ENCODE measurements at regions not wholly inside any gene's neighbourhood (a gene's known extent, or its start where the extent isn't known, plus 50 kb on each side); places are given as distances from the start of the nearest gene placed in this dataset.

GRCh38 chr12:59972905-59973304 lies 377.1 kb downstream of the SLC16A7 start:
- POLR2A ChIA-PET: no interaction called here
- ATAC-seq: no peak
- no peak for DNase-seq (ENCODE audit: extremely low read depth in 1 of 4, low spot score in 3 of 4)

More at GRCh38 chr12:59972905-59973304, 377.1 kb downstream of the SLC16A7 start:
- H3K9ac ChIP-seq (ENCODE audit: insufficient read depth in 1 of 2, low read depth in 2 of 2, low read length in 2 of 2): no peak overlapping the region
- intact Hi-C loops (cut with micrococcal nuclease): no loop called here
- no TSS peak for BruUV-seq (replicated peaks)
- no peak overlapping the region for H3K4me2 ChIP-seq (ENCODE audit: insufficient read depth, low read length)
- H3K27ac ChIP-seq (ENCODE audit: extremely low read depth, low read depth, low read length): no peak overlapping the region
- no peak overlapping the region for H3K4me3 ChIP-seq
- CTCF ChIA-PET (ENCODE audit: low intra/inter-chr PET ratio): no interaction called here
- H2AFZ ChIP-seq (ENCODE audit: low read depth, low read length): no peak overlapping the region
- H3K79me2 ChIP-seq (ENCODE audit: control insufficient read depth, insufficient read depth, low read length): no peaks in the 10 kb centered on the region
- no peaks in the 10 kb centered on the region; the same call in 1 of the 2 replicates for H3K9me3 ChIP-seq (replicated peaks; ENCODE audit: control insufficient read depth, insufficient read depth, low read depth, low read length)
- no peaks in the 10 kb centered on the region for H3K27me3 ChIP-seq (ENCODE audit: control insufficient read depth in 2 of 2, insufficient read depth in 2 of 2, low read length in 2 of 2)
- H3K4me1 ChIP-seq (replicated peaks in 1 of 2; ENCODE audit: control insufficient read depth in 2 of 2, insufficient read depth in 2 of 2, low read length in 2 of 2): no peaks in the 10 kb centered on the region
- TF ChIP-seq ZNF445 (CRISPR knock-in tag; IDR thresholded peaks at IDR 0.05; ENCODE audit: low read depth) (no peak), EZH2 (IDR thresholded peaks at IDR 0.05; ENCODE audit: borderline replicate concordance, low read depth, low read length) (no peak), SMC3 (conservative IDR thresholded peaks at IDR 0.05; ENCODE audit: insufficient read depth, low read depth, low read length) (no peak), NR2C1 (IDR thresholded peaks at IDR 0.05) (no peak), NR2C1 (tag; IDR thresholded peaks at IDR 0.05) (no peak), HOXB6 (CRISPR knock-in tag; IDR thresholded peaks at IDR 0.05; ENCODE audit: borderline replicate concordance) (no peak), POLR2A (conservative IDR thresholded peaks at IDR 0.05) (no peak), ZNF785 (CRISPR knock-in tag; IDR thresholded peaks at IDR 0.05) (no peak), SMARCA5 (IDR thresholded peaks at IDR 0.05) (no peak), BHLHE40 (IDR thresholded peaks at IDR 0.05; ENCODE audit: low read length) (no peak)
- TF ChIP-seq, protein P1, sequence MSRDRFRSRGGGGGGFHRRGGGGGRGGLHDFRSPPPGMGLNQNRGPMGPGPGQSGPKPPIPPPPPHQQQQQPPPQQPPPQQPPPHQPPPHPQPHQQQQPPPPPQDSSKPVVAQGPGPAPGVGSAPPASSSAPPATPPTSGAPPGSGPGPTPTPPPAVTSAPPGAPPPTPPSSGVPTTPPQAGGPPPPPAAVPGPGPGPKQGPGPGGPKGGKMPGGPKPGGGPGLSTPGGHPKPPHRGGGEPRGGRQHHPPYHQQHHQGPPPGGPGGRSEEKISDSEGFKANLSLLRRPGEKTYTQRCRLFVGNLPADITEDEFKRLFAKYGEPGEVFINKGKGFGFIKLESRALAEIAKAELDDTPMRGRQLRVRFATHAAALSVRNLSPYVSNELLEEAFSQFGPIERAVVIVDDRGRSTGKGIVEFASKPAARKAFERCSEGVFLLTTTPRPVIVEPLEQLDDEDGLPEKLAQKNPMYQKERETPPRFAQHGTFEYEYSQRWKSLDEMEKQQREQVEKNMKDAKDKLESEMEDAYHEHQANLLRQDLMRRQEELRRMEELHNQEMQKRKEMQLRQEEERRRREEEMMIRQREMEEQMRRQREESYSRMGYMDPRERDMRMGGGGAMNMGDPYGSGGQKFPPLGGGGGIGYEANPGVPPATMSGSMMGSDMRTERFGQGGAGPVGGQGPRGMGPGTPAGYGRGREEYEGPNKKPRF (IDR thresholded peaks at IDR 0.05; ENCODE audit: low read depth, low read length): no peak
- TF ChIP-seq, protein P2, sequence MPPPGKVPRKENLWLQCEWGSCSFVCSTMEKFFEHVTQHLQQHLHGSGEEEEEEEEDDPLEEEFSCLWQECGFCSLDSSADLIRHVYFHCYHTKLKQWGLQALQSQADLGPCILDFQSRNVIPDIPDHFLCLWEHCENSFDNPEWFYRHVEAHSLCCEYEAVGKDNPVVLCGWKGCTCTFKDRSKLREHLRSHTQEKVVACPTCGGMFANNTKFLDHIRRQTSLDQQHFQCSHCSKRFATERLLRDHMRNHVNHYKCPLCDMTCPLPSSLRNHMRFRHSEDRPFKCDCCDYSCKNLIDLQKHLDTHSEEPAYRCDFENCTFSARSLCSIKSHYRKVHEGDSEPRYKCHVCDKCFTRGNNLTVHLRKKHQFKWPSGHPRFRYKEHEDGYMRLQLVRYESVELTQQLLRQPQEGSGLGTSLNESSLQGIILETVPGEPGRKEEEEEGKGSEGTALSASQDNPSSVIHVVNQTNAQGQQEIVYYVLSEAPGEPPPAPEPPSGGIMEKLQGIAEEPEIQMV (tag; conservative IDR thresholded peaks at IDR 0.05; ENCODE audit: low read depth): no peak
- TF ChIP-seq, protein P3, sequence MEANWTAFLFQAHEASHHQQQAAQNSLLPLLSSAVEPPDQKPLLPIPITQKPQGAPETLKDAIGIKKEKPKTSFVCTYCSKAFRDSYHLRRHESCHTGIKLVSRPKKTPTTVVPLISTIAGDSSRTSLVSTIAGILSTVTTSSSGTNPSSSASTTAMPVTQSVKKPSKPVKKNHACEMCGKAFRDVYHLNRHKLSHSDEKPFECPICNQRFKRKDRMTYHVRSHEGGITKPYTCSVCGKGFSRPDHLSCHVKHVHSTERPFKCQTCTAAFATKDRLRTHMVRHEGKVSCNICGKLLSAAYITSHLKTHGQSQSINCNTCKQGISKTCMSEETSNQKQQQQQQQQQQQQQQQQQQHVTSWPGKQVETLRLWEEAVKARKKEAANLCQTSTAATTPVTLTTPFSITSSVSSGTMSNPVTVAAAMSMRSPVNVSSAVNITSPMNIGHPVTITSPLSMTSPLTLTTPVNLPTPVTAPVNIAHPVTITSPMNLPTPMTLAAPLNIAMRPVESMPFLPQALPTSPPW (CRISPR knock-in tag; IDR thresholded peaks at IDR 0.05): no peak
- WGBS (ENCODE audit: insufficient coverage, low coverage, missing lambda C conversion rate): 0% methylated on average over 4 of the region's 4 CpGs
- in situ Hi-C loops (cut with MboI): no loop called here
- H4K20me1 ChIP-seq (replicated peaks; ENCODE audit: control insufficient read depth, insufficient read depth, low read length): no peaks in the 10 kb centered on the region
- H3K36me3 ChIP-seq (ENCODE audit: control insufficient read depth, insufficient read depth, low read length): no peaks in the 10 kb centered on the region
- no peaks in the 10 kb centered on the region for H3K9me1 ChIP-seq (ENCODE audit: control insufficient read depth, insufficient read depth, low read length)
- FAIRE-seq: no peak

All from K562 (cell line).